Daoy (cell line): ENCODE measurements at regions not wholly inside any gene's neighbourhood (a gene's known extent, or its start where the extent isn't known, plus 50 kb on each side); places are given as distances from the start of the nearest gene placed in this dataset.

ENCODE experiments used
- DNase-seq: peaks from one replicate; pipeline ENCODE4 v3.0.0-alpha.2; 2015; ENCODE audit warnings: low read depth

DNA sequence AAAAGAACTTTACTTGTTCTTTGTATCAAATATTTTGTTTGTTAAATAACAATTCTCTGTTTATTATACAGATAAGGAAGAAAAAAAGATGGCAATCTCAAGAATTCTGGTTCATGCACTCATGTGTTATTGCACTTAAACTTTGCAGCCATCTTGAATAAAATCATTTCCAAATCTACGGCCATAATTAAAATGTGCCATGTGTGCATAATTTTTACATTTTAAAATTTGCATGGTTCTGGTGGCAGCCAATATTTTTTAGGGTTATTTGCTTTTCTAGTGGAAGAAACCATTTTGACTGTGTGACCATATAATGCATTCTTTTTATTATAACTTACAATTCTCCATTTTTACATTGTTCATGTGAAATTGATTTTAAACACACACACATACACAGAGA lies 1518.1 kb upstream of the ZEB2 start:
- no peak for DNase-seq

DNA sequence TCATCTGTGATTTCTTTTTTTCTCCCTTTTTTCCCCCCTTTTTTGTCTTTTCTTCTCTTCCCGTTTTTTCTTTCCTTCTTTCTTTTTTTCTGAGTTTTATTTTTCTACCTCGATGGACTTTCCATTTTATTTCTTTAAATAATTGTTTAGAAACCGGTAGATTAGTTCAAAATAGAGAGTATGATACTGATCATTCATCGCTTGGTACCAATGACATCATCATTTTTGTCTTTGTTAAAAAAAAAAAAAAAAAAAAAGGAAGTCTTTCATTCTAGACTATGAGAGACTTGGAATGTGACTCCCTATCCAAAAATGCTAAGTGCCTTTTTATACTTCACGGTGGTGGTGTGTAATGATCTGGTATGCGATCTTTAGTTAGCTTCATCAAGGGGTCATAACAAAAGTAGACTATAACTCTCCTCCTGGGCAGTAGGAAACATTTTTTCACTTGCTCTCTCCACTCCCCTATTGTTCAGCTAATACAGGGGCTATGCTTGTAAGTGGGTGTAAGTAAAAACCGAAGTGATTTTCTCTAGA lies 1517.5 kb upstream of the ZEB2 start:
- DNase-seq: no peak

DNA sequence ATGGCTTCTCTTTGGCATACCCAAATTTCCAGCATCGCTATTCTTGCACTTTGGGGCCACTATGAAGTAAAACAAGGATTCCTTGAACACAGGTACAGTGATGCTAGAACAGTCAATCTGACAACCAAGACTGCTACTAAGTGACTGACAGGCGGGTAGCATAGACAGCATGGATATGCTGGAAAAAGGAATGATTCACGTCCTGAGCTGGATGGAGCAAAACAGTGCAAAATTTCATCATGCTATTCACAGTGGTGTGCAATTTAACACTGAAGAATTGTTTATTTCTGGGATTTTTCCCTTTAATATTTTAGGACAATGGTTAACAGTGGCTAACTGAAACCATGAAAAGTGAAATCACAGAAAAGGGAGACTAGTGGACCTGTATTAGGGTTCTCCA lies 1511.2 kb upstream of the ZEB2 start:
- DNase-seq: no peak

DNA sequence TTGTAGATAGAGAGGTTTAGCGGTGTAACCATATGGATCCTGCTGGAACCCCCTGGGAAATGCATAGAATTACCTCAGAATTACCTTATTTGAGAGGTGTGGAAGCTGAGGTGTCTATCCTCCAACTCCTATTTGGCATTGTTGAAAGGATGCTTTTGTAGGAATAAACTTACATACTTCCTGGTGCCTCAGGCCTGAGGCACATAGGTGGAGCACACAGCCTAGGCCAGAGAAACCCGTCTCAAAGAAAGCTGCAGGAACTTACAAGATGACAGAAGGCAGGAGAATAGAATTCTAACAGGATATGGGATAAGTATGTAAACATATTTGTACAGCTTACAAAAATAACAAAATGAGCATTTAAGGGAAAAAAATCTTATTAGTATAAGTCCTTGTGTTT lies 1507.2 kb upstream of the ZEB2 start:
- no peak for DNase-seq

DNA sequence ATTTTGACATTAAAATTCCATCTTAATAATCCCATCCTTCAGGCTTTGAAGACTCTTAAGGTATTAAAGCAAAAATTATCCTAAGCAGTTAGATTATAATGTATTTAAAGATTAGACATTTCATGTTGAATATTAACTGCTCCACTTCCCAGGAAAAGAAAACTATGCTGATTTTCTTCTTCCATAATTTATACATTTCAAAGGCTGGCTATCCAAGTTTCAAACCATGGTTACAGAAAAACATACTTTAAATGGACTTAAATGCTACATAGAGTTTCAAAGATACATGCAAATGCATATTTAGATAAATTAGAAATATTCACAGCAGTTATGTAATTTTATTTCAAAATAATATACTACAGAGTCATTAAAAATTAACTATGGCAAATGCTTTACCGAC lies 1505.6 kb upstream of the ZEB2 start:
- DNase-seq: no peak

DNA sequence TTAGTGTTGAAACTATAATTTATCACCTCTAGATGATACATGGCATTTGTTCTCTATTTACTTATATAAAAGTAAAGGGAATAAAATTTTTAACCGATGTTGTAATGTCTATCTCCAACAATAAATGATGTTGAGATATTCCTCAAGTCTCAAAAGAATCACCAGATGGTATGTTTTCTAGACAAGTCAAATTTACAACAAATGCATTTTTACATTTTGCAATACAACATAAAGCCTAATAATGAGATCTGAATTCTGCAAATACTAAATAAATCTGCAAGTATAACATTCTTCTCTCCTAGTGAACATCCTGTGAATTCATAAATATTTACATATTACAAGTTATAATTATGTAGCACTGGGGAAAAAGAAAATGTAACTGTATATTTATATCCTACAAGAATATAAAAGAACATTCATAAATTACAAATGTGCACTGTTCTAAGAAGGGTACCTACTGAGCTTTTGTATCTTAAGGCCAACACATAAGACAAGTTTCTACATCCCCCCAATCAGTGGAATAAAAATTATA lies 1504.4 kb upstream of the ZEB2 start:
- no peak for DNase-seq

DNA sequence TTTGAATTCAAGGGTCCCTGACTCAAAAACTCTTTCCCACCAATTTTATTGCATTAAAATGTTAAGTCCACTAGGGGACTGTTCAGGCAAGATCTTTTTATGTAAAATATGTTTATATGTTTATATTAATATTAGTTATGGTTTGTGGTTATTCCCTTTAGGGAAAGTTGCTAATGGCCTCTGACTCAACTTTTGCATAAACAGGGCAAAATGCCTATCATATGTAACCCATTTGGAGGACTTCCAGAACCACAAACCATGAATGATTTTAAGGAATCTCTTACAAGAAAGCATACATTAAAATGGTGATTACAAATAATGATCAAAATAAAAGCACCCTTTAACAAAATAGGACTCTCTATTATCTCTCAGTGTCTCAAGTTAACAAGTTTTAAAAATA lies 1484.5 kb upstream of the ZEB2 start:
- DNase-seq: peak; percentile 8

DNA sequence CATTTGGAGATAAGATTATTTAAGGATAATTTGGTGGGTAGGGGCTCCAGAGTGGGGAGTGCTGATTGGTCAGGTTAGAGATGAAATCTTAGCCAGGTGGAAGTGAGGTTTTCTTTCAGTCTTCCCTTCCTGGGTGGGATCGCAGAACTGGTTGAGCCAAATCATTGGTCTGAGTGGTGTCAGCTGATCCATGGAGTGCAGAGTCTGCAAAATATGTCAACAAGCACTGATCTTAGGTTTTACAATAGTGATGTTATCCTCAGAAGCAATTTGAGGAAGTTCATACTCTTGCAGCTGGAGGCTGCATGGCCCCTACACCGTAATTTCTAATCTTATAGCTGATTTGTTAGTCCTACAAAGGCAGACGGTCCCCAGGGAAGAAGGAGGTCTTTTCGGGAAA lies 1483.4 kb upstream of the ZEB2 start:
- no peak for DNase-seq

DNA sequence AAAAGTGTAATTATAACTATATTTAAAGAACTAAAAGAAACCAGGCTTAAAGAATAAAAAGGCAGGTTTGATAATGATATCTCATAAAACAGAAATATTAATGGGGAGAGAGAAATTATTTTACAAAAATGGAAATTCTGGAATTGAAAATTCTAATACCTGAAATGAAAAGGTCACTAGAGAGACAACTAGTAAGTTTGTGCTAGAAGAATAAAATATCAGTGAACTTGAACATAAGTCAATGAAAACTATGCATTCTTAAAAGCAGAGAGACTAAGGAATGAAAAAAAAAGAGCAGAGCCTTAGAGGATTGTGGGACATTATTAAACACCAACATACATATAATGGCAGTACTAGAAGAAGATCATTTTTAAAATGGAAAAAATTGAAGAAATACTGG lies 1475.0 kb upstream of the ZEB2 start:
- no peak for DNase-seq

DNA sequence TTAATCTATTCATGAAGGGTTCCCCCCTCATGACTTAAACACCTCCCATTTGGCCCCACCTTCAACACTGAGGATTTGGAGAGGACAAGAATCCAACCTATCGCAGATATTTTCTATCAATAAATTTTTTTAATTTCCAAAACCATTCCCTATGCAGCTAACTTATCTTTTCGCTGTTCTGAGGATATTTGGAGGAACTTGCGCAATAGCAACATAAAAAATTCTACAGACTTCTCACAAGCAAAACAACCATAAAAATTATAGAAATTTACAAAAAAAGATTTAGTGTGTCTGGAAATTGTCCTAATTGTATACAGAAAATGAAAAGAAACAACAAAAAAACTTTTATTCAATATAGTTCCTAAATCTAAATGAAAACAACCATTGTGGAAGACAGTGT lies 1472.7 kb upstream of the ZEB2 start:
- no peak for DNase-seq

DNA sequence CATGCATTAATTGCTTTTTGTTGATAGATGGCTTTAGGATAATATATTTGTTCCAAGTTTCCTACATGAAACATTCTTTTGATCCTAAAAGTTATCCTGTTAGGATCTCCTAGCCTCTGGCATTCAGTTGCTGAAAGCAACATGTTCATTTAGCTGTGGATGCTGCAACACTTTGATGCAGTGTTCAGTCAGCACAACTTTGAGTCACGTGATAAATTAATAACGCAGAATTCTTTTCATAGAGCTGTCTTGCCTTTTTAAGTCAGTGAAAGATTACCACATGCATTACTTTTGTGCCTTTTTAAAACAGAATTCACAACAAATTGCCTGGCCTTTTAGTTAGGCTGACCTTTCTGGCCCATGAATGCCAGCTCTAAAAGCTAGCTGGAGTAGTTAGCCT lies 1467.9 kb upstream of the ZEB2 start:
- no peak for DNase-seq

DNA sequence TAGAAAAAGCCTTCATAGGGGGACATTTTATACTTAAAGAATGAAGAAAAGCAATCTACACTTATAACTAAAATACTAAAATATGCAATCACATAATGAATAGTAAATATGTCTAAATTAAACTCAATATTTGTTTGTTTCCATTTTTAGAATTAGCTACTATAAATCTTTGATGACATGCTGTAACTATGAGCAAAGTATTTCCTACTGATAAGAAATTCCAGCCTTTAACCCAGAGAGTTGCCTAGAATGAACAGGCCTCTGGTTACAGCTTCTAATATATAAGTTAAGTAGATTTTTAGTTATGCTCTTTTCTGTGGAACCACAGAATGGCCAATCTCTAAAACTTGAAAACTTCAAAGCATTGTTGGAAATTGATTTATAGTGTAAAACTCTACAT lies 1465.6 kb upstream of the ZEB2 start:
- no peak for DNase-seq

DNA sequence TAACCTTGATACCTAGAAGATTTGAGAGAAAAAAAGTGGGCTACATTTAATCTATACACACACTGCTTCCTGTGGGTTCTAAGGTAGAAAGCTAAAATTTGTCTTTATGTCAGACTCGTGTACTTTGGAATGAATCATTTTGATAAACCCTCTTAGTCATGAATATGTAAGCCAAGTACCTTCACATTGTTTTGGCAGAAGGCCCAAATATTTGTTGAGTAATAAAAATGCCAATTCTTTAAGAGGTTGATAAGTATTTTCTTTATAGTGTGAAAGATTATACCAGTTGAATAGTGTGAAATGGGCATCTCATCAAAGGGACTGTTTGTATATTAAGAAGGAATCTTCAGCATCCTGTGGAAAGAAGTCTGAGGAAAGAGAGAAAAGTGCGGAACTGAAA lies 1464.7 kb upstream of the ZEB2 start:
- peak; percentile 1 for DNase-seq

DNA sequence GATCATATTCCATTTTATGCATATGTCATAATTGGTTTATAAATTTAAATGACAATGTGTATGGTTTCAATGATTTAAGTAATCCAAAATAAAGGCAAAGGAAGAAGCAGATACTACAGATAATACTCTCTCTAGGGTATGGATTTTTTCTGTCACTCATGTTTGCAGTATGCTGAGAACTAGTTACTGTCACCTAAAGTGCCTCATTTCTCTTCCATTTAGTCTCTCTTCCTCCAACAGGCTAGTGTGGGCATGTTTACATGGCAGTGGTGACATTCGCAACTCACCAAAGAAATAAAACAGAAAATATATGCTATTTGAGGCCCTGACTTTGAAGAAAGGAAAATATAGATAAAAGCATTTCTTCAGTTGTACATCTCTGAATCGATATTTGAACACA lies 1460.4 kb upstream of the ZEB2 start:
- no peak for DNase-seq

DNA sequence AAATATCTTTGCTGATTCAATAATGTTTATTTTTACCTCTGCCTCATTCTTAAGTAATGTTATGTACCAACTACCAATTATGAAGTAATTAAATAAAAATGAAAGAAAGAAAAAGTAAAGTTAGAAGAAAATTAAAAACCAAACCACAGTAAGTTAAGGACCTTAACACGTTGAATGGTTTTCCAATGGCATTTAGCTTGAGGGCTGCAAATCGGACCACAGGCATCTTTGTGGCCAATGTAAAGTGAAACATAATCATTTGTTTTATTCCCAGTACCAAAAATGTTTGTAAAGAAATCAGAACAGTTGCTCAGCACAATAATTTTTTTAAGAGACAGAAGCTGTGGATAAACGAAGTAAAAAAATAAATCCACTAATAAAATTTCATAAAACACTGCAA lies 1455.5 kb upstream of the ZEB2 start:
- no peak for DNase-seq

DNA sequence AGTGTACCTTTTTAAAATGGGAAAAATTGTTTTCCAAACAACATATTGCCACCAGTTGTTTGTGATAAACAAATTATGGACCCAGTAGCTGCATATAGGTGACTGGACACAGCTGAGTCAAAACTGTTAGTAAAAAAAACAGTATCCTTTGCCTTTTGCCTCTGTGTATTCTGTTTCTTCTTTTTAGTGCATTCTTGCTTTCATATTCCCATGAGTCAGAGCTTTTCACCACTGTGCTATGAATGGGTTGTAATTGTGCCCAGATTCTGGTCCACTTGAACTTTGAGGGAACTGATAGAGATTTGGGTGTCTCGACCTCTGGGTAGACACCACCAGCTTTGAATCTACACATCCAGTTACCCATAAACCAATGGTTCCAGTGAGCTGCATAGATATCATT lies 1441.9 kb upstream of the ZEB2 start:
- no peak for DNase-seq

DNA sequence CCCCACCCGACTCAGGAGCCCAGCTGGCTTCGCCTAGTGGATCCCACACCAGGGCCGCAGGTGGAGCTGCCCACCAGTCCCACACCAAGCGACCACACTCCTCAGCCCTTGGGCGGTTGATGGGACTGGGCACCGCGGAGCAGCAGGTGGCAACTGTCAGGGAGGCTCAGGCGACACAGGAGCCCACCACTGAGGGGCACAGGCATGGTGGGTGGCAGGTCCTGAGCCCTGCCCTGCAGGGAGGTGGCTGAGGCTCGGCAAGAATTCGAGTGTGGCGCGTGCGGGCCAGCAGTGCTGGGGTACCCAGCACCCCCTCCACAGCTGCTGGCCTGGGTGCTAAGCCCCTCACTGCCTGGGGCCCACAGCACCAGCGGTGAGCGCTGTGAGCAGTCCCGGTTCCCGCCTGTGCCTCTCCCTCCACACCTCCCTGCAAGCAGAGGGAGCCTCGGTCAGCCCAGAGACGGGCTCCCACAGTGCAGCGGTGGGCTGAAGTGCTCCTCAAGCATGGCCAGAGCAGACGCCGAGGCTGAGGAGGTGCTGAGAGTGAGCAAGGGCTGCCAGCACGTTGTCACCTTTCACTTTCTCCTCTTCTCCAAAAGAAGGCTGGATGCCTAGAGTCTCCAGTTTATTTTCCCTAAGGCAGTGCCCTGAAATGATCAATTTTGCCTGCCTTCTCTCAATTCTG lies 1440.7 kb upstream of the ZEB2 start:
- no peak for DNase-seq

DNA sequence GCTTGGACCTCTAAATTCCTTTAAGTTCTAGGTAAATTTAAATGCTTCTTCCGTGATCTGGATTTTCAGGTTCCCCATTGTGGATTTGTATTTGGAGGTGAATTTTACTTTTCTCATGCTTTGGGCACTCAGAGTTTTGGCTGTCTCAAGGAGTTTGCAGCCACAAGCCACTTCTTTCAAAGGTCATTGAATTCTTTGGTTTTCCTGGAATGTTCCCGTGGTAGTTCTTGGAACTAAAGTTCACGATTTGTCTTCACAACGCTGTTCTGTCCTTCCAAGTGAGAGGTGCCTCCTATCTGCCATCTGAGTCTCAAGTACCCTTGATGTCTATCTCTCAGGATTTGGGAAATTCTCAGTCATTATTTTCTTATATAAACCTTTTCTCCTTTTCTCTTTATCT lies 1438.7 kb upstream of the ZEB2 start:
- no peak for DNase-seq

DNA sequence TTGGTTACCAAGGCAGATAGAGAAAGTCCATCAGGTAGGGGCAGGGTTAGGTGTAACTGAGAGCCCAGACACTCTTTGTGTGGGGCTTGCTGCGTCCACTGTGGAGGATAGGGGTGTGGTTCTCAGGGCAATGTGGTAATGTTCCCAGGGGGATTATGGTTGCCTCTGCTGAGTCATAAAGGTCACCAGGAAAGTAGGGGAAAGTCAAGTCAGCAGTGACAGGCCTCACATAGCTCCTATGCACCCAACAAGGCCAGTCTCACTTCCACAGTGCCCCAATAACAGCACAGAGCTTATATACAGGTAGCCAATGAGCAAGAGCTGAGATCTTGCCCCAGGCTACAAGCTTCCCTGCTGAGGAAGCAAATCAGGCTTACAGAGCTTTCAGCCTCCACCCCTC lies 1438.0 kb upstream of the ZEB2 start:
- no peak for DNase-seq

DNA sequence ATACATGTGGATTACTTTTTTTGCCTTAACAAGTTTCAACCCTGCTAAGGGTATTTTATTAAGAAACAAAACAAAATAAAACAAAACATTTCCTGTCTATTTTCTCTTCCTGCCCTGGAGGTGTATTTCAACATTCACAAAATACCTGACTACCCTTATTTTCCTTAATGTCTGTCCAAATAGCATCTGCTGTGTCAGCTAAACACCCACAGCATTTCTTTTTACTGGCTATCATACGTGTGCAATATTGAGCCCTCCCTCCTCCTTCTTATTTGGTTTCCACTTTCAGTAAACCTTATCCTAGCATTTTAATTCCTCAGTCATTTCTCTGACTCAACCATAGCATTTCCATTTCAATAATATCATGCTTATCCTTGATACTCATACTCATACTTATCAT lies 1420.0 kb upstream of the ZEB2 start:
- DNase-seq: no peak

DNA sequence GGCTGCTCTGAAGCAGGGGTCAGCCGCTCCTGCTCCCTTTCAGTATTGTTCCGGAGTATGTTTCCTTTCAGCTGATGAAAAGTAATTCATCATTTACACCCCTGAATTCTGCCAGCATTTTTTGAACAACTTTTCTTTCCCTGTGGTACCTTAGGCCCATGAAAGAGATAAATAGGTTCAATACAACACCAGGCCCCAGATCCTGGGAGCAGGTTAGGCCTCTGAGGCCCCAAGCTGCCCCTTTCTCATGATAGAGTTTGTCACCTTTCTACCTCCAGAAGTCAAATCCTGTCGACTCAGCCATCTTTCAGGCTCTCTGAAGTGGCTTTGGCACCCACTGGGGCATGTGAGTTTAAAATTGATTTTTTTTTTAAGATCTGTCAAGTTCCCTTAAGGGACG lies 1415.1 kb upstream of the ZEB2 start:
- no peak for DNase-seq

DNA sequence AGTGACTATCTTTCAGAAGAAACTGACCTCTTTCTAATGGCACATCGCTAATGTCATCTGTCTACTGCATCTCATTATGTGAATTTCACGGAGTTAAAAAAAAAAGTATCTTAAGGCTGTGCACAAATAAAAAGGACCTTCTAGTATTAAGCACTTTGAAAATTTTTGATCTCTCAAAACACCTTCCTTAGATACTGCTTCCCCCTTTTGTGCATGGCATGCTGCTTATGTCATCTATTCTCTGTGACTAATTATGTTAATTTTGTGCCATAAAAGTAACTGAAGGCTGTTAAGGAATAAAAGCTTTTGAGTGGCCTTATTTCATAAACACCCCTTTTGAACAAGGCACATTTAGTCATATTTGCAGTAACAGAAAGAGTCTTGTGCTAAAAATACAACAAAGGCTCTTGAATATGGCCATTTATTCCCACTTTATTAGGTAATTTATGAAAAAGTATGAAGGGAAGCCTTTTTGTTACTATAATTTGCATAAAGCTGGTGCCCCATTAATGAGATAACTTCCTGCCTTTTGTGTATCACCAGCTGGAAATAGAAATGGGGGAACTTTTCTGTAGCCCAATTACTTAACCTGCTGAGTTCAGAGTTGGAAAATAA lies 1412.0 kb upstream of the ZEB2 start:
- no peak for DNase-seq

DNA sequence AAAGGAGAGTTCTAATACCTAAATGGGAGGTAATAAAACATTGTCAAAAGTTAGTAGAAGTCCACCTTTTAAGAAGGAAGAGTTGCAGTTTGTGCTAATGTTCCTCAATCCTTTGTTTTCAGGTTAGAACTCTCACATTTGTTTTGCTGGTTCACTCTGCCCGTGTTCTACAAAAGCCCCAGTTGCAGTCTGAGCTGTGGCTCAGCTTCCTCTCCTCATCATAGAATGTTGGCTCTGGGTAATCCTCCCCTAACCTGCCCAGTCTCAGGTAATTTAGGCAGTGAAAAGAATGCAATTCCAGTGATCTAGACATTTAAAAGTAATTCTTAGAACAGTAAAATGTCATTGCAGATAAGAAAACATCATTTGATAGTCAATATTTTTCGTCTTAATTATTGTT lies 1410.4 kb upstream of the ZEB2 start:
- DNase-seq: no peak
